Activated CD4-positive, alpha-beta T cell treated with anti-CD3 and anti-CD28 coated beads, Interleukin-2, amount 10 ng/mL, durations not matched to agents 24 days and 14 days (primary cell): ENCODE measurements at regions not wholly inside any gene's neighbourhood (a gene's known extent, or its start where the extent isn't known, plus 50 kb on each side); places are given as distances from the start of the nearest gene placed in this dataset.

ENCODE experiments used
- DNase-seq: peaks from one replicate; pipeline ENCODE4 v3.0.0; 2022
- H3K27ac Mint-ChIP-seq: one replicate; pipeline ENCODE4 v1.8.0; 2022; ENCODE audit warnings: mild to moderate bottlenecking, mixed read lengths
- H3K27me3 Mint-ChIP-seq: one replicate; pipeline ENCODE4 v1.8.0; 2022; ENCODE audit warnings: mixed read lengths
- H3K36me3 Mint-ChIP-seq: one replicate; pipeline ENCODE4 v1.8.0; 2022; ENCODE audit warnings: low read depth, mild to moderate bottlenecking, mixed read lengths
- H3K4me1 Mint-ChIP-seq: one replicate; pipeline ENCODE4 v1.8.0; 2021; ENCODE audit warnings: mixed read lengths
- H3K4me3 Mint-ChIP-seq: one replicate; pipeline ENCODE4 v1.8.0; 2022; ENCODE audit warnings: mild to moderate bottlenecking, moderate library complexity, mixed read lengths
- H3K9me3 Mint-ChIP-seq: one replicate; pipeline ENCODE4 v1.8.0; 2021; ENCODE audit warnings: mixed read lengths
- intact Hi-C: fragments of 100-400 bp; cut with micrococcal nuclease; formaldehyde crosslinking; loops from one replicate; pipeline ENCODE4 v1.15.1; 2023

DNA sequence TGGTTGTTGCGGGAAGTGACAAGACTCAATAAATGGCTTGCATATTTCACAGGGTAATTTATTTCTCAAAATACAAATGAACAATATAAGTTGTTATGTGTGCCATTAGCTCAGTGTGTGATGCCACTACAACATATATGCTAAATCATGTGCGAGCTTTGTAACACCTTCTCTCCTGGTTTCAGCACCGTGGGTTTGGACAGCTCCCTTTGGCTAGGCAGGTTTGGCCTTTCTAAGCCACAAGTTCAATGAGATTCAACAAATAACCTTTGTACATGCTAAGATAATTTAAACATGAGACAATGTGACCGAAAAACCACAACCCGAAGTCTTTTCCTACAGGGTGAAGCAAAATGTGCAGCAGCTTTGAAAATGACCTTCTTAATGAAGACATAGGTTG, 563.9 kb downstream of the TMEM114 start:
- H3K4me1 Mint-ChIP-seq = no peaks in the 10 kb centered on the region
- H3K9me3 Mint-ChIP-seq = peaks cover 7% of the 10 kb centered on the region
- intact Hi-C loops = no loop called here
- H3K36me3 Mint-ChIP-seq = no peaks in the 10 kb centered on the region
- no peak overlapping the region for H3K27ac Mint-ChIP-seq
- no peak overlapping the region for H3K4me3 Mint-ChIP-seq
- H3K27me3 Mint-ChIP-seq = no peaks in the 10 kb centered on the region
- peak; percentile 53 for DNase-seq

DNA sequence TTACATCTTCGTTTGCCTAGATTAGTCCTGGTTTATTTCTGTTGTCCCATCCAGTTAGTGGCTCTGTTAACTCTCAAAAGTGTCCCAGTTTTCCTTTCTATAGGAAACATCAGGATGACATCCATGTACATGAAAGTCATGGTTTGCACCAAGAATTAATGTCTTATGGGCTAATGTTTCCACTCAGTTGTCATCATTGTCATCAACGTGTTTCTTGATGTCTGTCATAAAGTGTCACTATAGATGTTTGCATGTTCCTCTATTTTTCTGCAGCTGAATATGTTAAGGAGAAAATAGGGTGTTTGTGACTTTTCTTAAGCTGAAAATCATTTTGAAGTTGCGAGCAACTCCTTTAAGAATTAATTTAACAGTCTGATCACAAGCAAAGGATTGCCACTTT, 567.0 kb downstream of the TMEM114 start:
- DNase-seq = no peak
- H3K4me1 Mint-ChIP-seq = no peaks in the 10 kb centered on the region
- H3K27me3 Mint-ChIP-seq = no peaks in the 10 kb centered on the region
- peaks cover 3% of the 10 kb centered on the region for H3K9me3 Mint-ChIP-seq
- H3K4me3 Mint-ChIP-seq = no peak overlapping the region
- no peak overlapping the region for H3K27ac Mint-ChIP-seq
- intact Hi-C loops = no loop called here
- H3K36me3 Mint-ChIP-seq = no peaks in the 10 kb centered on the region

DNA sequence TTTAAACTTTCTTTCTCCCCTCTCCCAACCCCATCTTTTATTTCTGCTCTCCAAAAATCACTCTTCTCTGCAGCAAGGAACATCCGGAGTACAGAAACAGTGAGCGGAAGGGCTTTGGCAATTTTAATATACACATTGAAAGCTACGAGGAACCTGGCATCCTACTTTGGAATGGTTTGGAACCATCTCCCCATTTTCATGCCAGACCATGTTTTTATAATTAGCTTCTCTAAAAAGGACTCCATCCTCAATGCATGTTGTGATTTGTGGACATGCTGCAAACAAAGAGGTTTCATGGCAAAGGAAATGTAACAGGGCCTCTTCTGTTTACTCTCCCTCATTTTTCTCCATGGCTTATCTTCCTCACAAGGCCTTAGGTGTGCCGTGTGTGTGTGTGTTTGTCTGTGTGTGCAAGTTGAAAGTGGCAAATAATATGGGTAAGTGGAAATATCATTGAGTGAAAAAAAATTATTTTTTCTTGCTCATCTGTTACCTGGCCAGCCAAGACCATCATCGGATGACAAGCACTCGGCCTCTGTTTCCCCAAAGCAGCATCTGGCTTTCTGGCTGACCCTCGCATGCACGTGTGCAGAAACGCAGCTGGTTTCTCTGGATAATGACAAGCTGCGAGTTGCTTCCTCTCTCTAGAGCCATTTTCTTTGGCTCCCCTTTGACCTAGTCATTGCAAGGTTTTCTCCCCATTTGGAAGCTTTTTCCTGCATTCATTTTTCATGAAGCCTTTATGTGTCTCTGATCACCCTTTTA, 585.0 kb downstream of the TMEM114 start:
- Mint-ChIP-seq H3K4me1 (no peaks in the 10 kb centered on the region), H3K9me3 (peaks cover 22% of the 10 kb centered on the region), H3K4me3 (no peak overlapping the region), H3K27ac (no peak overlapping the region), H3K27me3 (no peaks in the 10 kb centered on the region), H3K36me3 (no peaks in the 10 kb centered on the region)
- intact Hi-C loops = no loop called here
- no peak for DNase-seq

DNA sequence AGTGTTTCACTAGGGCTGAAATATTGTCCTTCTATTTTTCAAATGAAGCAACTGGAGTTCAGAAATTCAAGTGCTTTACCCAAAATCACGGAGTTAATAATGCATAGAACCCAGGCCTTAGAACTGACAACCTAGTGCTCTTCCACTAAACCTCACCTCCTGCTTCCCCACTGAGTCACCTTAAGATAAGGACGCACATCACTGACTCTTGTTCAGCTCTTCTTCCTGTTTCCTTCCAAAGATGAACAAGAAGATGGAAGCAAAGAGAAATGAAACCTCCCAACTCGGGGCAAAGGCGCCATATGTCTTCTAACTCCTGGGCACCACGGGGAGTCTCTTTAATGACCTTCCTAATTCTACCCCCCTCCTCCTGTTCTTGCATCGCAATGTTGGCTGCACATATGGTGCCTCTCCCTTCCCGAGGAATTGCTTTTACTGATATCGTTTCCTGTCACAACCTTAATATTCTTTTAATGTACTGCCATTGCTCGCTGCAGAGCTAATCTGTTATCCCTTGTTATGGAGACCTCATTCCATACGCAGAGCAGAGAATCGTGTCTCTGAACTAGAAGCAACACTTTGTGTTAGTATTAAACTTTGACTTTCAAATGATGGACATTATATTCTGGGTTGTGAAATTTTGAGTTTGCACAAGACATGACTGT, 591.4 kb downstream of the TMEM114 start:
- Mint-ChIP-seq H3K27me3 (no peaks in the 10 kb centered on the region), H3K36me3 (no peaks in the 10 kb centered on the region), H3K4me1 (no peaks in the 10 kb centered on the region), H3K4me3 (no peak overlapping the region), H3K9me3 (peaks cover 9% of the 10 kb centered on the region), H3K27ac (no peak overlapping the region)
- no peak for DNase-seq
- intact Hi-C loops = no loop called here

DNA sequence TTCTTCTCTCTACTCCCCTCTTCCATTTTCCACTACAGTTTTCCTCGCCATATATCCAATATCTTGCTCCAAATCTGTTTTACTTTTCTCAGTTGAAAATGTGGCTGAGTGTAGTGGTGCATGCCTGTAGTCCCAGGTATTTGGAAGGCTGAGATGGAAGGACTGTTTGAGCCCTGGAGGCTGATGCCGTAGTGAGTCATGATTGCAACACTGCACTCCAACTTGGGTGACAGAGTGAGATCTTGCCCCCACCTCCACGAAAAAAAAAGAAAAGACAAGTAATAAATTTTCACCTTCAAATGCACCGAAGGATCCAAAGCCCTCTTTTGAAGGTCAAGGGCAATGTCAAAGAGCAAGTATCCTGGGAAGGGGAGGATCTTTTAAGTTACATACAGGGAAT, 592.3 kb downstream of the TMEM114 start:
- H3K4me3 Mint-ChIP-seq = no peak overlapping the region
- peaks cover 8% of the 10 kb centered on the region for H3K9me3 Mint-ChIP-seq
- H3K27ac Mint-ChIP-seq = no peak overlapping the region
- intact Hi-C loops = no loop called here
- H3K4me1 Mint-ChIP-seq = no peaks in the 10 kb centered on the region
- DNase-seq = no peak
- H3K27me3 Mint-ChIP-seq = no peaks in the 10 kb centered on the region
- H3K36me3 Mint-ChIP-seq = no peaks in the 10 kb centered on the region

- Mint-ChIP-seq H3K27me3 (no peaks in the 10 kb centered on the region), H3K4me1 (no peaks in the 10 kb centered on the region), H3K9me3 (peaks cover 10% of the 10 kb centered on the region), H3K4me3 (no peak overlapping the region), H3K27ac (no peak overlapping the region), H3K36me3 (no peaks in the 10 kb centered on the region)
- intact Hi-C loops = no loop called here
- no peak for DNase-seq
These were observed 597.7 kb downstream of the TMEM114 start for GRCh38 chr16:7992616-7993015.

GRCh38 chr16:7990626-7991260, 599.6 kb downstream of the TMEM114 start:
- Mint-ChIP-seq H3K9me3 (peaks cover 17% of the 10 kb centered on the region), H3K27me3 (no peaks in the 10 kb centered on the region), H3K4me3 (no peak overlapping the region), H3K4me1 (no peaks in the 10 kb centered on the region), H3K27ac (no peak overlapping the region), H3K36me3 (no peaks in the 10 kb centered on the region)
- intact Hi-C loops = no loop called here
- DNase-seq = no peak

DNA sequence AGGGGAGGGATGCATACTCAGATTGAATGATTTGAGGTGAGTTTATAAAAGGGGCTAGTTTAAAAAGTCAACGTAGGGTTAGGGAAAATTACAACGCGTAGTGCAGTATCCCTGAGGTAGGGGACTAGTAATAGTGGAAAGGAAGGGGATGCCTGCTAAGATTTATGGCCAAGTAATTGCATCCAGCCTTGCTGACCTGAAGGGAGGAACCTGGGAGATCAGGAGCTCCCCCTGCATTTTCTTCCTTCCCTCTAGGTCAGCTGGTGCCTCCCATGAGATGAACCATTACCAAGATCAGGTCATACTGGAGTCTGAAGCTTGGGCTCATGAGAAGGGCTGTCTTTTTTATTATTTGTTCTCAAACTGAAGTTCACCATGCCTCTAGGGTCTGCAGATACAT, 606.6 kb downstream of the TMEM114 start:
- Mint-ChIP-seq H3K9me3 (peaks cover 16% of the 10 kb centered on the region), H3K27me3 (no peaks in the 10 kb centered on the region), H3K4me3 (no peak overlapping the region), H3K27ac (no peak overlapping the region), H3K4me1 (no peaks in the 10 kb centered on the region), H3K36me3 (no peaks in the 10 kb centered on the region)
- intact Hi-C loops = no loop called here
- DNase-seq = no peak

DNA sequence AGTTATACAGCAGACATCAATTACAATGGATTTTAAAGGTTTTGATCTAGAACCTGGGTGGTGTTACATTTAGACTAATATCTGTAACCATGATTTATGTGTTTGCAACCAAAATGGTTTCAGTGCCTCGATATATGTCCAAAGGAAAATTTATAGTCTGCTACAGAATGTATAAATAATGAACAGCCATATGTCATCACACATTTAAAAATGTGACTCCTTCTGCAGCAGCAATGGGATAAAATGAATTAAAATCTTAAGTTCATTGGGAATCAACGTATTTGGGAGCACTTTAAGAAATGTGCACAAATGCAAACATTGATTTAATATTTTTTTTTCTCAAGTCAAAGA, 610.2 kb downstream of the TMEM114 start:
- H3K4me1 Mint-ChIP-seq = no peaks in the 10 kb centered on the region
- no peak overlapping the region for H3K27ac Mint-ChIP-seq
- no peaks in the 10 kb centered on the region for H3K36me3 Mint-ChIP-seq
- peaks cover 5% of the 10 kb centered on the region for H3K9me3 Mint-ChIP-seq
- no peak for DNase-seq
- intact Hi-C loops = no loop called here
- H3K4me3 Mint-ChIP-seq = no peak overlapping the region
- H3K27me3 Mint-ChIP-seq = no peaks in the 10 kb centered on the region

GRCh38 chr16:7979448-7980132, 610.7 kb downstream of the TMEM114 start:
- no peak for DNase-seq
- peaks cover 8% of the 10 kb centered on the region for H3K9me3 Mint-ChIP-seq
- no peaks in the 10 kb centered on the region for H3K4me1 Mint-ChIP-seq
- H3K36me3 Mint-ChIP-seq = no peaks in the 10 kb centered on the region
- no peak overlapping the region for H3K27ac Mint-ChIP-seq
- no peak overlapping the region for H3K4me3 Mint-ChIP-seq
- no peaks in the 10 kb centered on the region for H3K27me3 Mint-ChIP-seq
- intact Hi-C loops = no loop called here

DNA sequence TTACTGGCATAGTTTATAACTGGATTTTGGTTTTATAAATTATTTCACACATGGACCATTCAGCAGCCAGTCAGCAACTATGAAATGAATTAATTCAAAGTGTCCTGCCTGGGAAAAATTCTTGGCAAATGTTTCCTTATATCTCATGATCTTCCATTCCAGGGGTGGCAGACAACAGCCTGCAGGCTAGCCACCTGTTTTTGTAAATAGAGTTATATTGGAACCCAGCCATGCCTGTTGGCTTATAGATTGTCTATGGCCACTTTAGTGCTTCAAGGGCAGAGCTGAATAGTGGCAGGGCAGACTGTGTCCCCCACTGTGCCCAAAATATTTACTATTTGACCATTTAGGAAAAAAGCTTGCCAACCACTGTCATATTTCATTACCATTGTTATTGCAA, 613.7 kb downstream of the TMEM114 start:
- H3K4me3 Mint-ChIP-seq = no peak overlapping the region
- no peaks in the 10 kb centered on the region for H3K4me1 Mint-ChIP-seq
- H3K27me3 Mint-ChIP-seq = no peaks in the 10 kb centered on the region
- H3K36me3 Mint-ChIP-seq = no peaks in the 10 kb centered on the region
- intact Hi-C loops = no loop called here
- no peak for DNase-seq
- H3K27ac Mint-ChIP-seq = no peak overlapping the region
- peaks cover 8% of the 10 kb centered on the region for H3K9me3 Mint-ChIP-seq

GRCh38 chr16:7976125-7976524, 614.2 kb downstream of the TMEM114 start:
- H3K9me3 Mint-ChIP-seq = peaks cover 8% of the 10 kb centered on the region
- intact Hi-C loops = no loop called here
- DNase-seq = no peak
- H3K4me1 Mint-ChIP-seq = no peaks in the 10 kb centered on the region
- no peak overlapping the region for H3K4me3 Mint-ChIP-seq
- H3K27me3 Mint-ChIP-seq = no peaks in the 10 kb centered on the region
- H3K36me3 Mint-ChIP-seq = no peaks in the 10 kb centered on the region
- H3K27ac Mint-ChIP-seq = no peak overlapping the region

- Mint-ChIP-seq H3K9me3 (no peaks in the 10 kb centered on the region), H3K27ac (no peak overlapping the region), H3K27me3 (no peaks in the 10 kb centered on the region), H3K36me3 (no peaks in the 10 kb centered on the region), H3K4me1 (no peaks in the 10 kb centered on the region), H3K4me3 (no peak overlapping the region)
- DNase-seq = no peak
- intact Hi-C loops = no loop called here
These were observed 622.3 kb downstream of the TMEM114 start for GRCh38 chr16:7967996-7968509.

DNA sequence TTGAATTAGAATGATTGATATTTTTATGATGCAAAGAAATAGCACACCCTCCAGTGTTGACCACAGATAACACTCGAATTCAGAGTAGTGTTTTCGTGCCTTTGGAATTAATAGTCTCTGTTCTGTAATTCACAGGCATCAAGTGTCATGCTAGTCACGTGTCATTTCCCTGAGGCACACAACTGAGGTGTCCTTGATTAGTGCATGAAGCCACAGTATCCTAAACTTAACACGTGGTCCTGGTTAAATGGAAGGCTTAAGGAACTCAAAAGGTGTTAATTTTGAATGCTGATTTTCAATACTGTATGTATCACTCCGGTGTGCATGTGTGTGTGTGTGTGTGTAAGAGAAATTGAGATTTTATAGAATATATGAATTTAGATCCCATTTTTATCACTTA, 625.6 kb downstream of the TMEM114 start:
- DNase-seq = no peak
- no peaks in the 10 kb centered on the region for H3K36me3 Mint-ChIP-seq
- peaks cover 3% of the 10 kb centered on the region for H3K9me3 Mint-ChIP-seq
- no peak overlapping the region for H3K27ac Mint-ChIP-seq
- no peak overlapping the region for H3K4me3 Mint-ChIP-seq
- intact Hi-C loops = no loop called here
- H3K27me3 Mint-ChIP-seq = no peaks in the 10 kb centered on the region
- H3K4me1 Mint-ChIP-seq = no peaks in the 10 kb centered on the region
